ENCODE measurements at regions not wholly inside any gene's neighbourhood (a gene's known extent, or its start where the extent isn't known, plus 50 kb on each side); places are given as distances from the start of the nearest gene placed in this dataset.
"Not testable (repeated sequence)": the region's sequence is repeated elsewhere in the genome, so short reads cannot be mapped to it uniquely, and the experiment has no call there.

DNA sequence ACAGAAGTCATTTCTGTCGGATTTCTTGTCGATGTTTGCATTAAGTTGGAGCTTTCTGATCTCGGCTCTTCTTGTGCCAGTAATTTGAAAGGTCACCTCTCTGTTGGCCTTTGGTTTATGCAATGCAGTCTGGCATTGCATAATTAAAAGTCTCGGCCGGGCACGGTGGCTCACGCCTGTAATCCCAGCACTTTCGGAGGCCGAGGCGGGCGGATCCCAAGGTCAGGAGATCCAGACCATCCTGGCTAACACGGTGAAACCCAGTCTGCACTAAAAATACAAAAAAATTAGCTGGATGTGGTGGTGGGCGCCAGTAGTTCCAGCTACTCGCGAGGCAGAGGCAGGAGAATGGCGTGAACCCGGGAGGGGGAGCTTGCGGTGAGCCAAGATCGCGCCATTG lies 62.6 kb upstream of the GOLGA8O start:
- TF ChIP-seq, protein P1, sequence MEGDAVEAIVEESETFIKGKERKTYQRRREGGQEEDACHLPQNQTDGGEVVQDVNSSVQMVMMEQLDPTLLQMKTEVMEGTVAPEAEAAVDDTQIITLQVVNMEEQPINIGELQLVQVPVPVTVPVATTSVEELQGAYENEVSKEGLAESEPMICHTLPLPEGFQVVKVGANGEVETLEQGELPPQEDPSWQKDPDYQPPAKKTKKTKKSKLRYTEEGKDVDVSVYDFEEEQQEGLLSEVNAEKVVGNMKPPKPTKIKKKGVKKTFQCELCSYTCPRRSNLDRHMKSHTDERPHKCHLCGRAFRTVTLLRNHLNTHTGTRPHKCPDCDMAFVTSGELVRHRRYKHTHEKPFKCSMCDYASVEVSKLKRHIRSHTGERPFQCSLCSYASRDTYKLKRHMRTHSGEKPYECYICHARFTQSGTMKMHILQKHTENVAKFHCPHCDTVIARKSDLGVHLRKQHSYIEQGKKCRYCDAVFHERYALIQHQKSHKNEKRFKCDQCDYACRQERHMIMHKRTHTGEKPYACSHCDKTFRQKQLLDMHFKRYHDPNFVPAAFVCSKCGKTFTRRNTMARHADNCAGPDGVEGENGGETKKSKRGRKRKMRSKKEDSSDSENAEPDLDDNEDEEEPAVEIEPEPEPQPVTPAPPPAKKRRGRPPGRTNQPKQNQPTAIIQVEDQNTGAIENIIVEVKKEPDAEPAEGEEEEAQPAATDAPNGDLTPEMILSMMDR (conservative IDR thresholded peaks at IDR 0.05 in 1 of 2, IDR thresholded peaks at IDR 0.05 in 1 of 2; ENCODE audit: extremely low read depth in 1 of 2, insufficient read depth in 1 of 2, low read depth in 1 of 2, low read length in 2 of 2): not testable (repeated sequence)
- not testable (repeated sequence) for TF ChIP-seq EZH2 (IDR thresholded peaks at IDR 0.05; ENCODE audit: borderline replicate concordance, low read length)

Measured in mammary epithelial cell (primary cell).